ENCODE measurements at regions not wholly inside any gene's neighbourhood (a gene's known extent, or its start where the extent isn't known, plus 50 kb on each side); places are given as distances from the start of the nearest gene placed in this dataset.

DNA sequence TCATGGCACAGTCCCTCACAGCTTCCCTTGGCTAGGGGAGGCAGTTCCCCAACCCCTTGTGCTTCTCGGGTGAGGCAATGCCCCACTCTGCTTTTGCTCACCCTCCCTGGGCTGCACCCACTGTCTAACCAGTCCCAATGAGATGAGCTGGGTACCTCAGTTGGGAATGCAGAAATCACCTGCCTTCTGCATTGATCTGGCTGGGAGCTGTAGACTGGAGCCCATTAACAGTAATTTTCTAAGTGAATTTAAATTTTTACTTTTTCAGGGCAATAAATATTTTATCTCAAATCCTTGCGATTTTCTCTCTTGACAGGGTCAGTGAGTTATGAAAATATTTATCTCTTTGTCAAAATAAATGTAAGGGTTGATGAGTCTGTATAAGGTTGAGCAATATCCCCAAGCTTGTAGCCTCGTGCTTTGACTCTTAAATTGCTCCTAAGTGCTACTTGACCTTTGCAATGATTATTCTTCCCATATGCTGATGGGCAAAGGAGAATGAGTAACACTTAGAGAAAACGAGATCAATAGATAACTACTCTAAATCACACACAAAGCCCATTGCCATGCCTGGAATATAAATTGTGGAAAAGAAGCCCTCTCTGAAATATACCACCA lies 82.1 kb upstream of the MOCS2 start:
- no peak for DNase-seq (ENCODE audit: low spot score in 2 of 2)
- intact Hi-C loops (cut with DNase I; ENCODE audit: low total_unique reads), result no loop called here
- Histone ChIP-seq H3K27me3 (no peaks in the 10 kb centered on the region), H3K4me3 (no peak overlapping the region), H3K4me1 (no peaks in the 10 kb centered on the region), H3K9me3 (peaks cover 0 to 7% of the 10 kb centered on the region in 2 donors), H3K36me3 (no peaks in the 10 kb centered on the region), H3K27ac (no peak overlapping the region)
- TF ChIP-seq, protein P1, sequence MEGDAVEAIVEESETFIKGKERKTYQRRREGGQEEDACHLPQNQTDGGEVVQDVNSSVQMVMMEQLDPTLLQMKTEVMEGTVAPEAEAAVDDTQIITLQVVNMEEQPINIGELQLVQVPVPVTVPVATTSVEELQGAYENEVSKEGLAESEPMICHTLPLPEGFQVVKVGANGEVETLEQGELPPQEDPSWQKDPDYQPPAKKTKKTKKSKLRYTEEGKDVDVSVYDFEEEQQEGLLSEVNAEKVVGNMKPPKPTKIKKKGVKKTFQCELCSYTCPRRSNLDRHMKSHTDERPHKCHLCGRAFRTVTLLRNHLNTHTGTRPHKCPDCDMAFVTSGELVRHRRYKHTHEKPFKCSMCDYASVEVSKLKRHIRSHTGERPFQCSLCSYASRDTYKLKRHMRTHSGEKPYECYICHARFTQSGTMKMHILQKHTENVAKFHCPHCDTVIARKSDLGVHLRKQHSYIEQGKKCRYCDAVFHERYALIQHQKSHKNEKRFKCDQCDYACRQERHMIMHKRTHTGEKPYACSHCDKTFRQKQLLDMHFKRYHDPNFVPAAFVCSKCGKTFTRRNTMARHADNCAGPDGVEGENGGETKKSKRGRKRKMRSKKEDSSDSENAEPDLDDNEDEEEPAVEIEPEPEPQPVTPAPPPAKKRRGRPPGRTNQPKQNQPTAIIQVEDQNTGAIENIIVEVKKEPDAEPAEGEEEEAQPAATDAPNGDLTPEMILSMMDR (IDR thresholded peaks at IDR 0.05), result no peak
- TF ChIP-seq POLR2AphosphoS5 (IDR thresholded peaks at IDR 0.05), result no peak
- TF ChIP-seq POLR2A (IDR thresholded peaks at IDR 0.05), result no peak

DNA sequence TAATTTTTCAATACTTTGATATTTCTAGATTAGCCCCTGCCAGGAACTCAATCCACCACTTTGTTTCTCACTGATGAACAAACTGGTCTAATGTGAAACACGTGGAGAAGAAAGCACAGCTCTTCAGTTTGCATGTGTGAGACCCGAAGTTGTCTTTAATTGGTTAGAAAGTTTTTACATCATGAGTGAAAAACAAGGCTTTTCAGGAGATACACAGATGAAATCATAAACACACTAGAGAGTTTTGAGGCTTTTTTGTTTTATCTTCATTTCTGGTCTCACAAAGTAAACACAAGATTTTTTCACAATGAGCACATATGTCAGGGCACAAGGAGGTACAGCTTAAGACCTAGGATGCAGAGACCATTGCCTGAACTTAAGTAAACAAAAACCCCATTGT lies 84.5 kb upstream of the MOCS2 start:
- Histone ChIP-seq H3K9me3 (peaks cover 0 to 5% of the 10 kb centered on the region in 2 donors), H3K27ac (no peak overlapping the region), H3K4me1 (no peaks in the 10 kb centered on the region), H3K36me3 (no peaks in the 10 kb centered on the region), H3K27me3 (no peaks in the 10 kb centered on the region), H3K4me3 (no peak overlapping the region)
- no peak for DNase-seq (ENCODE audit: low spot score in 2 of 2)
- TF ChIP-seq POLR2A (IDR thresholded peaks at IDR 0.05), result no peak
- TF ChIP-seq, protein P1 (IDR thresholded peaks at IDR 0.05), result no peak
- no peak for TF ChIP-seq POLR2AphosphoS5 (IDR thresholded peaks at IDR 0.05)
- intact Hi-C loops (cut with DNase I; ENCODE audit: low total_unique reads), result no loop called here

DNA sequence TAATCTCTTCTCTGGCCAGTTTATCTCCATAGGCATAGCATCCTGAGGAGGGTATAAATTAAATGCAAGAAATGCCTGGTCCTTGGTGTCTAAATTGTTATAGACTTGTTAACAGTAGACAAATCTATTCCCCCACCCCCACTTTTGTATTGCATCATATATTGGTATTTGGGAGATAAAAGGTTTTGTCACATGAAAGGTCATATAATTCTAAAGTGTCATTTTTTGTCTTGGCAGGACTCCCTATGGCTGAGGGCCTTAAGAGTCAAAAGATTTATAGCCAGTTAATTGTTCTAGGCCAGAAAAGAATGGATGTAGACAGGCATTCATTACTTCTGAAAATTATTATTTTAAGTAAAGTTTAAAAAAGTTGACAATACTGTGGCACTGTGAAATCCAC lies 90.3 kb upstream of the MOCS2 start:
- intact Hi-C loops (cut with DNase I; ENCODE audit: low total_unique reads), result no loop called here

DNA sequence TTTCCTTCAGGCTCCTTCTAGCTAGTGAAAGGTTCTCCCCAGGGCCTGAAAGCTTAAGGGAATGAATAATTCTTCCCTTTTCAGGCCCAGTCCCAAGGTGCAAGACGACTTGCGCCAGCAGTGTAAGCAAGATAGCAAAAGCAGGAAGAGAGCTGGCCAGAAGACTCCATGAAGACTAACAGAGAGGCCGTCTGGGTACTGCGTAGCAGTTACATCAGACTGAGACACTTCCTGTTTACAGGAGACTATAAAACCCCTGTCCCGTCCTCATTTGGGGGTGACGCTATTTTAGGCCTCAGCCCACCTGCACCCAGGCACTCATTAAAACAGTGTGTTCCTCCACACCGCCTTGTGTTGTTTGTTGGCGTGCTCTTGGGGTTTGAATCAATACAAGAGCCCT lies 90.7 kb upstream of the MOCS2 start:
- Histone ChIP-seq H3K27me3 (no peaks in the 10 kb centered on the region), H3K36me3 (no peaks in the 10 kb centered on the region), H3K4me3 (no peak overlapping the region), H3K9me3 (no peaks in the 10 kb centered on the region), H3K27ac (no peak overlapping the region), H3K4me1 (no peaks in the 10 kb centered on the region)
- intact Hi-C loops (cut with DNase I; ENCODE audit: low total_unique reads), result no loop called here
- DNase-seq (ENCODE audit: low spot score in 2 of 2), result no peak
- TF ChIP-seq POLR2AphosphoS5 (IDR thresholded peaks at IDR 0.05) (no peak), POLR2A (IDR thresholded peaks at IDR 0.05) (no peak)
- TF ChIP-seq, protein P1 (IDR thresholded peaks at IDR 0.05), result no peak

More for the DNA sequence above, 90.3 kb upstream of the MOCS2 start:
- no peaks in the 10 kb centered on the region for H3K27me3 ChIP-seq
- no peaks in the 10 kb centered on the region for H3K4me1 ChIP-seq
- DNase-seq (ENCODE audit: low spot score in 2 of 2), result no peak
- TF ChIP-seq, protein P1 (IDR thresholded peaks at IDR 0.05), result no peak
- TF ChIP-seq POLR2AphosphoS5 (IDR thresholded peaks at IDR 0.05) (no peak), POLR2A (IDR thresholded peaks at IDR 0.05) (no peak)
- no peak overlapping the region for H3K27ac ChIP-seq
- H3K9me3 ChIP-seq, result no peaks in the 10 kb centered on the region
- H3K36me3 ChIP-seq, result no peaks in the 10 kb centered on the region
- H3K4me3 ChIP-seq, result no peak overlapping the region

DNA sequence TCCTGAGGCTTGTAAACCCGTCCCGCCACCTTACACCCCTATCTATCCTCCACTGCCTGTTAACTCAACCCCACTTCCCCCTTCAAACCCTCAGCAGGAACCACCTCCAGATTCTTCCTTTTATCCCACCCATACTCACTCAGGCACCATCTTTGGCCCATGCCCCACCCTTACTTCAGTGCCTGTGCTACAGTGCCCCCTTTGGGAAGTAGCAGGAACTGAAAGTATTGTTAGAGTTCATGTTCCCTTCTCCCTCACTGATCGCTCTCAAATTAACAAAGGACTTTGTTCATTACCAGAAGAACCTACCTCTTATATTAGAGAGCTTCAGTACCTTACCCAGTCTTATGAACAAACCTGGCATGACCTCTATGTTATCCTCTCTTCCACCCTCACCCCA lies 92.2 kb upstream of the MOCS2 start:
- TF ChIP-seq, protein P1 (IDR thresholded peaks at IDR 0.05), result no peak
- TF ChIP-seq POLR2AphosphoS5 (IDR thresholded peaks at IDR 0.05) (no peak), POLR2A (IDR thresholded peaks at IDR 0.05) (no peak)
- H3K36me3 ChIP-seq, result no peaks in the 10 kb centered on the region
- H3K4me3 ChIP-seq, result no peak overlapping the region
- no peaks in the 10 kb centered on the region for H3K9me3 ChIP-seq
- no peak for DNase-seq (ENCODE audit: low spot score in 2 of 2)
- no peaks in the 10 kb centered on the region for H3K27me3 ChIP-seq
- no peak overlapping the region for H3K27ac ChIP-seq
- H3K4me1 ChIP-seq, result no peaks in the 10 kb centered on the region
- intact Hi-C loops (cut with DNase I; ENCODE audit: low total_unique reads), result no loop called here

Measured in breast epithelium (tissue), 4 donors.